Activated CD4-positive, alpha-beta memory T cell treated with anti-CD3 and anti-CD28 coated beads for 36 hours (primary cell): ENCODE measurements at regions not wholly inside any gene's neighbourhood (a gene's known extent, or its start where the extent isn't known, plus 50 kb on each side); places are given as distances from the start of the nearest gene placed in this dataset.
"Not testable (repeated sequence)": the region's sequence is repeated elsewhere in the genome, so short reads cannot be mapped to it uniquely, and the experiment has no call there.

Experiments used
- CTCF ChIA-PET: fragments of 350-600 bp; sonication (Branson Sonifier 250); formaldehyde crosslinking; loops from one replicate; lab custom pipeline; 2021; ENCODE audit warnings: antibody characterized with exemption, inconsistent platforms; lab: Charles Lee
- POLR2A ChIA-PET: fragments of 350-600 bp; sonication (Branson Sonifier 250); formaldehyde crosslinking; loops from one replicate; lab custom pipeline; 2021; ENCODE audit warnings: antibody characterized with exemption; lab: Charles Lee
- DNase-seq: peaks from one replicate; pipeline ENCODE4 v3.0.0-alpha.2; 2020
- H3K27ac Mint-ChIP-seq: one replicate; pipeline ENCODE4 v1.8.0; 2021; ENCODE audit warnings: mixed read lengths
- H3K27me3 Mint-ChIP-seq: one replicate; pipeline ENCODE4 v1.8.0; 2021; ENCODE audit warnings: mixed read lengths
- H3K36me3 Mint-ChIP-seq: one replicate; pipeline ENCODE4 v1.8.0; 2021; ENCODE audit warnings: mixed read lengths
- H3K4me1 Mint-ChIP-seq: one replicate; pipeline ENCODE4 v1.8.0; 2021; ENCODE audit warnings: low read depth, mixed read lengths
- H3K4me3 Mint-ChIP-seq: one replicate; pipeline ENCODE4 v1.8.0; 2021; ENCODE audit warnings: mild to moderate bottlenecking, mixed read lengths
- H3K9me3 Mint-ChIP-seq: one replicate; pipeline ENCODE4 v1.8.0; 2021; ENCODE audit warnings: mixed read lengths
- intact Hi-C: fragments of 100-400 bp; cut with micrococcal nuclease; formaldehyde crosslinking; loops from one replicate; pipeline ENCODE4 v1.15.1; 2023

GRCh38 chr21:27917966-27918365 is 951.1 kb upstream of the ADAMTS5 start:
- H3K9me3 Mint-ChIP-seq, H3K4me1 Mint-ChIP-seq, intact Hi-C loops, H3K27ac Mint-ChIP-seq, H3K4me3 Mint-ChIP-seq, H3K27me3 Mint-ChIP-seq, H3K36me3 Mint-ChIP-seq, POLR2A ChIA-PET, CTCF ChIA-PET, DNase-seq: not testable (repeated sequence)

DNA sequence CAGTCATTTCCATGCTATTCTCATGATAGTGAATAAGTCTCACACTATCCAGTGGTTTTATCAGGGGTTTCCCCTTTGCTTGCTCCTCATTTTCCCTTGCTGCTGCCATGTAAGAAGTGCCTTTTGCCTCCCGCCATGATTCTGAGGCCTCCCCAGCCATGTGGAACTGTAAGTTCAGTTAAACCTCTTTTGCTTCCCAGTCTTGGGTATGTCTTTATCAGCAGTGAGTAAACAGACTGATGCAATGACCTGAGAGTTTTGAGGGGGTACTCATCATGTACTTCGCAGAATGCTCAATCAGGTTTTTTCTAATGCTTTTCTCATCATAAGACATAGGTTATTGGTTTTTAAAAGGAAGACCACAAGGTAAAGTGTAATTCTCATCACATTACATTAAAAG is 949.4 kb upstream of the ADAMTS5 start:
- intact Hi-C loops, H3K4me3 Mint-ChIP-seq, H3K27me3 Mint-ChIP-seq, CTCF ChIA-PET, H3K4me1 Mint-ChIP-seq, H3K9me3 Mint-ChIP-seq, H3K36me3 Mint-ChIP-seq, DNase-seq, POLR2A ChIA-PET, H3K27ac Mint-ChIP-seq: not testable (repeated sequence)

DNA sequence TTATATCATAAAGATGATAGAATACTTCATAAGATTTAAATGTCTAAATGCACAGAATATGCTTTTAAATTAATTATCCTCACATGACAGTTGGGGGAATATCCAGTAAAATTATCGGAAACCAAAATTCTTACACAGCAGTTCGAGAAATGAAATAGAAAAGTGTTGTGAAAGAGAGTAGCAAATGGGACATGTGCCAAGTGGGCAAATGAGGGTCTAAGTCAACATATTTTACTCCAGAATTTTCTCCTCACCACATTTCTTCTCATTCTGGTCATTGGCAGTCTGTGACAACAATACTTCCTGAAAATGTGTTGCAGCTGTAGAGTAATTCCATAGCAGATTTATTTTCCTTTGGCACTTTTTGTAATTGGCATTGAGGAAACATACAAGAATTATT is 945.2 kb upstream of the ADAMTS5 start:
- H3K9me3 Mint-ChIP-seq, DNase-seq, H3K27ac Mint-ChIP-seq, H3K36me3 Mint-ChIP-seq, H3K4me3 Mint-ChIP-seq, intact Hi-C loops, H3K4me1 Mint-ChIP-seq, POLR2A ChIA-PET, CTCF ChIA-PET, H3K27me3 Mint-ChIP-seq: not testable (repeated sequence)

DNA sequence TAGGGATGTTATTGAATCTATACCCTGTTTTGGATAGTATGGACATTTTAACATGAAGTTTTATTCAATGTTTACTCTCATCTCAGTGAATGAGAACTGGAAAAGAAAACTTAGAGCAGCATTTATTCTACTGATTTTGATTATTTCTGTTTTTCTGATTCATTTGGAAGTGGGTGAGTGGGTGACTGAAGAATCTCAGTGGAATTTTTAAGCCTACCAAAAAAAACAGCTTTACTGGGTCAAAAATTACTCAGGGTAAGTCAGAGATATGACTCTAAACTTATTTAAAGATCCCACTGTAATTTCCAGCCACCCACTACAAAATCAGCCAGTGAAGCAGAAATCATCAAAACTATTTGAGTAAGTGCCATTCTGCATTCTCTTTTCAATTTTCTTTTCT is 942.6 kb upstream of the ADAMTS5 start:
- POLR2A ChIA-PET, DNase-seq, H3K27me3 Mint-ChIP-seq, H3K27ac Mint-ChIP-seq, H3K4me1 Mint-ChIP-seq, H3K9me3 Mint-ChIP-seq, CTCF ChIA-PET, intact Hi-C loops, H3K36me3 Mint-ChIP-seq, H3K4me3 Mint-ChIP-seq: not testable (repeated sequence)

GRCh38 chr21:27908816-27909215 is 941.9 kb upstream of the ADAMTS5 start:
- H3K27ac Mint-ChIP-seq, intact Hi-C loops, H3K4me1 Mint-ChIP-seq, H3K9me3 Mint-ChIP-seq, DNase-seq, H3K4me3 Mint-ChIP-seq, POLR2A ChIA-PET, H3K36me3 Mint-ChIP-seq, CTCF ChIA-PET, H3K27me3 Mint-ChIP-seq: not testable (repeated sequence)

DNA sequence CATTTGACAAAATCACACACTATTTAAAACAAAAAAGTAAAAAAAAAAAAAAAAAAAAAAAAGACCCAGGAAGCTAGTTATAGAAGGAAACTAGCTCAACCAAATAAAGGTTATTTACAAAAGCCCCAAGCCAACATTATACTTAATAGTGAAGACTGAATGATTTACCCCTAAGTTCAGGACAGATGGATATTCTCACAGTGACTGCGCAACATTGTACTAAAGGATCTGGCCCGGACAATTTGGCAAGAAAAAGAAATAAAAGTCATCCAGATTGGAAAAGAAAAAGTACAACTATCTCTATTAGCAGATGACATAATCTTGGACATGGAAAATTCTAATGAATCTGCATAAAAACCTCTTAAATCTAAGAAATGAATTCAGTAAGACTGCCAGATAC is 936.0 kb upstream of the ADAMTS5 start:
- intact Hi-C loops, H3K36me3 Mint-ChIP-seq, DNase-seq, H3K4me3 Mint-ChIP-seq, H3K27me3 Mint-ChIP-seq, H3K27ac Mint-ChIP-seq, H3K4me1 Mint-ChIP-seq, CTCF ChIA-PET, POLR2A ChIA-PET, H3K9me3 Mint-ChIP-seq: not testable (repeated sequence)

DNA sequence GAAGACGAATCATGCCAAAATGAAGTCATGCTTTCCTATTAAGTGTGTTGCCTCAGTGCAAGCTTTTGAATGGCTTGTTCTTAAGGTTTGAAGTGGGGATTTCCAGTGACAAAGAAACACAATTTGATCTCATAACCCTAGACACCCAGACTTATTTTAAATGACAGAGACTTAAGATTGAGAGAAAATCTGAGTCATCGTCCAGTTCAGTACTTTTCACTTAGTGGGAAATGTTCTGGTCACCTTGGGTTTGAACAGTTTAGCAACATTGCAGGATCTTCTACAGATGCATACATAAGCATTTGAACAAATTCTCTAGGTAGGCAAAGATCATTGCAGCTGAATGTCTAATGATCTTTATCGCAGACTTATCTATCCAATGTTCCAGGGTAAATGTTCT is 926.7 kb upstream of the ADAMTS5 start:
- H3K36me3 Mint-ChIP-seq, H3K27me3 Mint-ChIP-seq, H3K27ac Mint-ChIP-seq, intact Hi-C loops, H3K4me1 Mint-ChIP-seq, H3K9me3 Mint-ChIP-seq, CTCF ChIA-PET, DNase-seq, POLR2A ChIA-PET, H3K4me3 Mint-ChIP-seq: not testable (repeated sequence)

DNA sequence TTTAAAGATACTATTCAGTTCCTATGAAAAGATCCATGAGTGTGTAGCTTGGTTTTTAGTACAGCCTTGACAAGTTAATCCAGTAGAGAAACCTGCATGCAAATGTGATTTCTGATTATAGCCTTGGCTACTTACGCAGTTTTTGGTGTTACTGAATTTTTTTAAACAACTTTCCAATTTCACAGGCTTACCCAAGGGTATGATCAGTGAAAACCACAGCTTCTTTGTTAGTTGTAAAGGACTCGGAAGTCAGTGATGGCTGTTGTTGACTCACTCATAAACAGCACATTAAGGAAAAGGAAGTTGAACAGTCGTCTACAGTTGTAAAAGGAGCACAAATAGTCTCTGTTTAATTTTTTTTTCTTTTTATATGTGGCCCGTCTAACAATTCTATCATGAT is 924.6 kb upstream of the ADAMTS5 start:
- H3K36me3 Mint-ChIP-seq, H3K4me1 Mint-ChIP-seq, intact Hi-C loops, H3K27ac Mint-ChIP-seq, CTCF ChIA-PET, H3K9me3 Mint-ChIP-seq, DNase-seq, POLR2A ChIA-PET, H3K4me3 Mint-ChIP-seq, H3K27me3 Mint-ChIP-seq: not testable (repeated sequence)

GRCh38 chr21:27887808-27888455 is 921.0 kb upstream of the ADAMTS5 start:
- CTCF ChIA-PET: not testable (repeated sequence)

GRCh38 chr21:27885296-27885711 is 918.4 kb upstream of the ADAMTS5 start:
- DNase-seq: no peak
- no peaks in the 10 kb centered on the region for H3K27me3 Mint-ChIP-seq
- intact Hi-C loops: no loop called here
- ChIA-PET CTCF (no interaction called here), POLR2A (no interaction called here)
- H3K9me3 Mint-ChIP-seq: no peaks in the 10 kb centered on the region
- H3K4me1 Mint-ChIP-seq: no peaks in the 10 kb centered on the region
- no peaks in the 10 kb centered on the region for H3K36me3 Mint-ChIP-seq
- H3K4me3 Mint-ChIP-seq: no peak overlapping the region
- no peak overlapping the region for H3K27ac Mint-ChIP-seq

More at GRCh38 chr21:27887808-27888455, 921.0 kb upstream of the ADAMTS5 start:
- H3K27me3 Mint-ChIP-seq, H3K27ac Mint-ChIP-seq, H3K4me3 Mint-ChIP-seq, H3K36me3 Mint-ChIP-seq, intact Hi-C loops, H3K9me3 Mint-ChIP-seq, H3K4me1 Mint-ChIP-seq, DNase-seq, POLR2A ChIA-PET: not testable (repeated sequence)

- H3K36me3 Mint-ChIP-seq, DNase-seq, H3K27me3 Mint-ChIP-seq, H3K9me3 Mint-ChIP-seq, POLR2A ChIA-PET, CTCF ChIA-PET, H3K4me3 Mint-ChIP-seq, H3K27ac Mint-ChIP-seq, H3K4me1 Mint-ChIP-seq, intact Hi-C loops: not testable (repeated sequence)
Measured at GRCh38 chr21:27881331-27881730, 914.4 kb upstream of the ADAMTS5 start.

- intact Hi-C loops, H3K36me3 Mint-ChIP-seq, H3K4me1 Mint-ChIP-seq, CTCF ChIA-PET, H3K27me3 Mint-ChIP-seq, H3K27ac Mint-ChIP-seq, H3K4me3 Mint-ChIP-seq, POLR2A ChIA-PET, DNase-seq: not testable (repeated sequence)
- peaks cover 15% of the 10 kb centered on the region for H3K9me3 Mint-ChIP-seq
Measured at GRCh38 chr21:27872411-27872810, 905.5 kb upstream of the ADAMTS5 start.

DNA sequence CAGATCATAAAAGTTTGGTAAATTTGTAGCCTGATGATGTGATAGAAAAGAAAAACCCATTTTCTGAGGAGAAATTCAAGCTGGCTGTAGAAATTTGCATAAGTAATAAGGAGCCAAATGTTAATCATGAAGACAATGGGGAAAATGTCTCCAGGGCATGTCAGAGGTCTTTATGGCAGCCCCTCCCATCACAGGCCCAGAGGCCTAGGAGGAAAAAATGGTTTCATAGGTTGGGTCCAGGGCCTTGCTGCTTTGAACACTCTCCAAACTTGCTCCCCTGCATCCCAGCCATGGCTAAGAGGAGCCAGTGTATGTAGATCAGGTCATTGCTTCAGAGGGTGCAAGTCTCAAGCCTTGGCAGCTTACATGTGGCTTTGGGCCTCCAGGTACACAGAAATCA is 903.9 kb upstream of the ADAMTS5 start:
- intact Hi-C loops, POLR2A ChIA-PET, DNase-seq, H3K27ac Mint-ChIP-seq, H3K36me3 Mint-ChIP-seq, H3K4me1 Mint-ChIP-seq, H3K27me3 Mint-ChIP-seq, H3K4me3 Mint-ChIP-seq, CTCF ChIA-PET: not testable (repeated sequence)
- peaks cover 15% of the 10 kb centered on the region for H3K9me3 Mint-ChIP-seq
